ENCODE measurements at regions not wholly inside any gene's neighbourhood (a gene's known extent, or its start where the extent isn't known, plus 50 kb on each side); places are given as distances from the start of the nearest gene placed in this dataset.

- no peak overlapping the region for H3K4me3 ChIP-seq (ENCODE audit: low read depth, low read length)
- no peak for TF ChIP-seq CTCF (IDR thresholded peaks at IDR 0.05; ENCODE audit: low read depth, low read length)
- no peak for DNase-seq (ENCODE audit: low read depth, low spot score)
- in situ Hi-C loops (cut with HindIII; ENCODE audit: low sequenced_read_pairs) = no loop called here
Measured at GRCh38 chr4:167380964-167381363, 146.7 kb upstream of the SPOCK3 start.

- no peak for TF ChIP-seq CTCF (IDR thresholded peaks at IDR 0.05; ENCODE audit: low read depth, low read length)
- no peak overlapping the region for H3K4me3 ChIP-seq (ENCODE audit: low read depth, low read length)
- in situ Hi-C loops (cut with HindIII; ENCODE audit: low sequenced_read_pairs) = no loop called here
- DNase-seq (ENCODE audit: low read depth, low spot score) = no peak
Measured at GRCh38 chr4:167383291-167383690, 149.0 kb upstream of the SPOCK3 start.

GRCh38 chr4:167397586-167397985 lies 163.3 kb upstream of the SPOCK3 start:
- in situ Hi-C loops (cut with HindIII; ENCODE audit: low sequenced_read_pairs) = no loop called here
- DNase-seq (ENCODE audit: low read depth, low spot score) = no peak
- no peak for TF ChIP-seq CTCF (IDR thresholded peaks at IDR 0.05; ENCODE audit: low read depth, low read length)
- no peak overlapping the region for H3K4me3 ChIP-seq (ENCODE audit: low read depth, low read length)

DNA sequence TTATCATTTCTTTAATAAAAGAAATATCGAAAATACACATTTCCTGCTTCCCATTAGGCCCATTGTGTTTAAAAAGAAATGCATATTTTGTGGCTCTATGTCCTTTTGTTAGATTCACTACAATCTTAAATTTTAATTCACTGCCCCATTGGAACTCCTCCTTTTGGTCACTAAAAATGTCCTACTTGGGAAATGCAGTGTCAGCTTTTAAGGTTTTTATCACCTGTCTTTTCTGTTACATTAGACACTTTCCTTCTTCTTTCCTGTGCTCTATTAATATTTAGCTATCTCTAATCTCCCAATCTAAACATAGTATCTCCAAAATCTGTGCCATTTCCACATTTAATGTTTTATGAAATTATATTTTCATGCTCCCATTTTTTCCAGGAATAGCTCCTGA lies 164.9 kb upstream of the SPOCK3 start:
- no peak for TF ChIP-seq CTCF (IDR thresholded peaks at IDR 0.05; ENCODE audit: low read depth, low read length)
- no peak overlapping the region for H3K4me3 ChIP-seq (ENCODE audit: low read depth, low read length)
- DNase-seq (ENCODE audit: low read depth, low spot score) = no peak
- in situ Hi-C loops (cut with HindIII; ENCODE audit: low sequenced_read_pairs) = no loop called here

DNA sequence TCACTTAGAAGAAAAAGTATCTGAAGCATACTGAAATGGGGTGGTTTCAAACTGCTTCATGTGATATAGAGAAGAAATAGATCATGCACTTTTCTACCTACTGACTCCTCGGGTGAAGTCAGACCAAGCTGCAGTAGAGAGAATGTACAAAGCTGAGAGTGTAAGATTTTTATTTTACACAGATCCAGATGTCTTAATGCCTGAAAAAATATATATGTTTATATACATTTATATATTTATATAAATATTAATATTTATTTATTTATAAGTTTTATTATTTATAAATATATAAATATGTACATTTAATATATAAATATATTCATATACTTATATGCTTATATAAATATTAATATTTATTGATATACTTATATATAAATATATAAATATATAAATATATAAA lies 171.9 kb upstream of the SPOCK3 start:
- in situ Hi-C loops (cut with HindIII; ENCODE audit: low sequenced_read_pairs) = no loop called here
- no peak for TF ChIP-seq CTCF (IDR thresholded peaks at IDR 0.05; ENCODE audit: low read depth, low read length)
- DNase-seq (ENCODE audit: low read depth, low spot score) = no peak
- H3K4me3 ChIP-seq (ENCODE audit: low read depth, low read length) = no peak overlapping the region

DNA sequence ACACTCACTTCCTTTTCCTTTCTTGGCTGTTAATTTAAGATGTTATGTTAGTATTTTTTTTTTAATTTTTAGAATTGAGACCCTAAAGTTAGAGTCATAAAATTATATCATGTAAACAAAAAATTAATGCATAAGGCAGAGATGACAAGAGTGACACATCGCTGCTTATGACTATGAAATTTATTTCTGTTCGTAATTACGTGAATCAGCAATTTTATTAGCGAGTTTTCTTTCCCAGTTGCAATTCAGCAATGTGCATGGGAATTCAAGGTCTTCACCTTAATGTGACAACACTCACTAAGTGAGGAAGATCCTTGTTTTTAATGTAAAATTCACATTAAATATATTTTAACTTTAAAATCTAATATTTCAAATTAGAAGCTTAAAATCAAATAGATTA lies 181.2 kb upstream of the SPOCK3 start:
- in situ Hi-C loops (cut with HindIII; ENCODE audit: low sequenced_read_pairs) = no loop called here
- TF ChIP-seq CTCF (IDR thresholded peaks at IDR 0.05; ENCODE audit: low read depth, low read length) = no peak

More for the DNA sequence above, 181.2 kb upstream of the SPOCK3 start:
- no peak overlapping the region for H3K4me3 ChIP-seq (ENCODE audit: low read depth, low read length)
- DNase-seq (ENCODE audit: low read depth, low spot score) = no peak
